OCI-LY7 (cell line): ENCODE measurements at regions not wholly inside any gene's neighbourhood (a gene's known extent, or its start where the extent isn't known, plus 50 kb on each side); places are given as distances from the start of the nearest gene placed in this dataset.

ENCODE experiments used
- BruUV-seq: library from RNA; stranded (reverse); fragments of 400-500 nt; replicated peaks from 2 replicates; lab custom pipeline; 2021; lab: Mats Ljungman, UMichigan
- CTCF ChIA-PET: fragments of 300-600 bp; sonication (Branson Sonifier 250); formaldehyde crosslinking; loops from one replicate; lab custom pipeline; 2022; ENCODE audit warnings: antibody characterized with exemption; ENCODE audit not compliant: unreplicated experiment; lab: Charles Lee
- POLR2A ChIA-PET: fragments of 300-600 bp; sonication (Branson Sonifier 250); formaldehyde crosslinking; loops from one replicate; lab custom pipeline; 2022; ENCODE audit warnings: antibody characterized with exemption; lab: Charles Lee
- DNase-seq: peaks from one replicate; pipeline ENCODE4 v3.0.0-alpha.2; 2015; ENCODE audit warnings: low spot score
- H2AFZ ChIP-seq: fragments of 200-600 bp; sonication (generic), shearing (Covaris generic); 2 replicates; pipeline ENCODE4 v1.6.1; 2014; ENCODE audit warnings: mild to moderate bottlenecking, antibody characterized with exemption, low read length, moderate library complexity
- H3K27ac ChIP-seq: fragments of 200-600 bp; sonication (generic); 2 replicates; pipeline ENCODE4 v1.5.1; 2014; ENCODE audit warnings: mixed run types, low read depth, mild to moderate bottlenecking, moderate library complexity, low read length, inconsistent platforms; ENCODE audit not compliant: poor library complexity, severe bottlenecking
- H3K36me3 ChIP-seq: fragments of 200-600 bp; sonication (generic); 2 replicates; pipeline ENCODE4 v1.6.1; 2014; ENCODE audit warnings: mild to moderate bottlenecking, antibody characterized with exemption, low read length, moderate library complexity, mixed read lengths; ENCODE audit not compliant: insufficient read depth
- H3K4me1 ChIP-seq: fragments of 200-600 bp; sonication (generic); 2 replicates; pipeline ENCODE4 v1.5.1; 2014; ENCODE audit warnings: mild to moderate bottlenecking, low read length; ENCODE audit not compliant: insufficient read depth, poor library complexity, severe bottlenecking
- H3K4me2 ChIP-seq: fragments of 200-600 bp; sonication (generic); 2 replicates; pipeline ENCODE4 v1.6.1; 2014; ENCODE audit warnings: mild to moderate bottlenecking, low read length
- H3K4me3 ChIP-seq: fragments of 200-600 bp; sonication (generic); 2 replicates; pipeline ENCODE4 v1.5.1; 2014; ENCODE audit warnings: mild to moderate bottlenecking, low read depth, low read length; ENCODE audit not compliant: poor library complexity, severe bottlenecking
- H3K79me2 ChIP-seq: fragments of 200-600 bp; sonication (generic); 2 replicates; pipeline ENCODE4 v1.6.1; 2016; ENCODE audit warnings: low read depth, mild to moderate bottlenecking, low read length, moderate library complexity, mixed read lengths; ENCODE audit not compliant: insufficient read depth
- H3K9me2 ChIP-seq: fragments of 200-600 bp; sonication (generic); 2 replicates; pipeline ENCODE4 v1.6.1; 2016; ENCODE audit warnings: mild to moderate bottlenecking, low read length, mixed read lengths; ENCODE audit not compliant: insufficient read depth
- H3K9me3 ChIP-seq: fragments of 200-600 bp; sonication (generic); 2 replicates; pipeline ENCODE4 v1.6.1; 2014; ENCODE audit warnings: mild to moderate bottlenecking, mixed run types, low read length, mixed read lengths
- H4K20me1 ChIP-seq: fragments of 200-600 bp; sonication (generic); 2 replicates; pipeline ENCODE4 v1.6.1; 2014; ENCODE audit warnings: mild to moderate bottlenecking, antibody characterized with exemption, low read length, moderate library complexity, mixed read lengths; ENCODE audit not compliant: insufficient read depth
- CTCF ChIP-seq: fragments of 200-600 bp; sonication (generic); conservative IDR thresholded peaks from 2 replicates; pipeline ENCODE4 v1.5.1; 2014; ENCODE audit warnings: mild to moderate bottlenecking, antibody characterized with exemption, low read length, moderate library complexity, mixed read lengths
- EZH2phosphoT487 ChIP-seq: fragments of 200-600 bp; sonication (generic); IDR thresholded peaks from 2 replicates; pipeline ENCODE4 v1.6.1; 2018; ENCODE audit warnings: low read depth, borderline replicate concordance, mild to moderate bottlenecking, mixed run types, antibody characterized with exemption, low read length, moderate library complexity, mixed read lengths
- intact Hi-C: fragments of 100-400 bp; cut with micrococcal nuclease; formaldehyde crosslinking; loops from one replicate; pipeline ENCODE4 v1.10.0; 2022; ENCODE audit not compliant: unreplicated experiment

- TF ChIP-seq CTCF: no peak
- TF ChIP-seq EZH2phosphoT487: no peak
- Histone ChIP-seq H2AFZ (no peak overlapping the region), H3K4me3 (no peak overlapping the region), H3K27ac (no peak overlapping the region), H3K79me2 (no peaks in the 10 kb centered on the region), H4K20me1 (no peaks in the 10 kb centered on the region), H3K9me3 (no peaks in the 10 kb centered on the region), H3K9me2 (no peaks in the 10 kb centered on the region), H3K4me1 (no peaks in the 10 kb centered on the region), H3K36me3 (no peaks in the 10 kb centered on the region), H3K4me2 (no peak overlapping the region)
- ChIA-PET CTCF (no interaction called here), POLR2A (no interaction called here)
- BruUV-seq: no TSS peak
- DNase-seq: no peak
- intact Hi-C loops: no loop called here
Measured at GRCh38 chr6:147895272-147895671, 386.8 kb downstream of the SAMD5 start.

GRCh38 chr6:147900247-147900830, 391.8 kb downstream of the SAMD5 start:
- Histone ChIP-seq H3K4me3 (no peak overlapping the region), H4K20me1 (no peaks in the 10 kb centered on the region), H3K4me1 (no peaks in the 10 kb centered on the region), H3K9me3 (no peaks in the 10 kb centered on the region), H3K27ac (no peak overlapping the region), H3K36me3 (no peaks in the 10 kb centered on the region), H3K79me2 (no peaks in the 10 kb centered on the region), H2AFZ (no peak overlapping the region), H3K9me2 (no peaks in the 10 kb centered on the region), H3K4me2 (no peak overlapping the region)
- intact Hi-C loops: no loop called here
- BruUV-seq: no TSS peak
- DNase-seq: no peak
- no peak for TF ChIP-seq EZH2phosphoT487
- TF ChIP-seq CTCF: no peak
- CTCF ChIA-PET: no interaction called here
- POLR2A ChIA-PET: no interaction called here

GRCh38 chr6:147903321-147903720, 394.8 kb downstream of the SAMD5 start:
- Histone ChIP-seq H2AFZ (no peak overlapping the region), H3K9me2 (no peaks in the 10 kb centered on the region), H3K4me1 (no peaks in the 10 kb centered on the region), H3K27ac (no peak overlapping the region), H3K79me2 (no peaks in the 10 kb centered on the region), H3K4me2 (no peak overlapping the region), H3K4me3 (no peak overlapping the region), H3K36me3 (no peaks in the 10 kb centered on the region), H4K20me1 (no peaks in the 10 kb centered on the region), H3K9me3 (no peaks in the 10 kb centered on the region)
- CTCF ChIA-PET: no interaction called here
- intact Hi-C loops: no loop called here
- no peak for DNase-seq
- POLR2A ChIA-PET: interaction anchor here (0.7 kb wide), 1 partner anchor 41 kb away, joined by 4 read pairs; no protein-coding TSS in a partner anchor
- no TSS peak for BruUV-seq
- TF ChIP-seq EZH2phosphoT487 (no peak), CTCF (no peak)
